ENCODE measurements at regions not wholly inside any gene's neighbourhood (a gene's known extent, or its start where the extent isn't known, plus 50 kb on each side); places are given as distances from the start of the nearest gene placed in this dataset.

- TF ChIP-seq EZH2 (IDR thresholded peaks at IDR 0.05; ENCODE audit: low read depth) (no peak), CTCF (conservative IDR thresholded peaks at IDR 0.05) (no peak)
Measured at GRCh38 chr15:62296756-62297507, 131.8 kb upstream of the C2CD4B start.
